ENCODE measurements at regions not wholly inside any gene's neighbourhood (a gene's known extent, or its start where the extent isn't known, plus 50 kb on each side); places are given as distances from the start of the nearest gene placed in this dataset.

GRCh38 chr19:33997690-33998089 lies 174.6 kb upstream of the LSM14A start:
- no peak for FAIRE-seq
- no peak overlapping the region for H3K4me3 ChIP-seq (ENCODE audit: low read depth, low read length)
- no peaks in the 10 kb centered on the region for H3K36me3 ChIP-seq (ENCODE audit: control insufficient read depth, insufficient read depth, low read length)
- no peak for DNase-seq (ENCODE audit: low read depth)
- no peaks in the 10 kb centered on the region for H3K27me3 ChIP-seq (ENCODE audit: control insufficient read depth, insufficient read depth, low read length)
- TF ChIP-seq, protein P1, sequence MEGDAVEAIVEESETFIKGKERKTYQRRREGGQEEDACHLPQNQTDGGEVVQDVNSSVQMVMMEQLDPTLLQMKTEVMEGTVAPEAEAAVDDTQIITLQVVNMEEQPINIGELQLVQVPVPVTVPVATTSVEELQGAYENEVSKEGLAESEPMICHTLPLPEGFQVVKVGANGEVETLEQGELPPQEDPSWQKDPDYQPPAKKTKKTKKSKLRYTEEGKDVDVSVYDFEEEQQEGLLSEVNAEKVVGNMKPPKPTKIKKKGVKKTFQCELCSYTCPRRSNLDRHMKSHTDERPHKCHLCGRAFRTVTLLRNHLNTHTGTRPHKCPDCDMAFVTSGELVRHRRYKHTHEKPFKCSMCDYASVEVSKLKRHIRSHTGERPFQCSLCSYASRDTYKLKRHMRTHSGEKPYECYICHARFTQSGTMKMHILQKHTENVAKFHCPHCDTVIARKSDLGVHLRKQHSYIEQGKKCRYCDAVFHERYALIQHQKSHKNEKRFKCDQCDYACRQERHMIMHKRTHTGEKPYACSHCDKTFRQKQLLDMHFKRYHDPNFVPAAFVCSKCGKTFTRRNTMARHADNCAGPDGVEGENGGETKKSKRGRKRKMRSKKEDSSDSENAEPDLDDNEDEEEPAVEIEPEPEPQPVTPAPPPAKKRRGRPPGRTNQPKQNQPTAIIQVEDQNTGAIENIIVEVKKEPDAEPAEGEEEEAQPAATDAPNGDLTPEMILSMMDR (IDR thresholded peaks at IDR 0.05; ENCODE audit: insufficient read depth, low read length, severe bottlenecking) = no peak

- H3K36me3 ChIP-seq (ENCODE audit: control insufficient read depth, insufficient read depth, low read length) = no peaks in the 10 kb centered on the region
- TF ChIP-seq, protein P1 (IDR thresholded peaks at IDR 0.05; ENCODE audit: insufficient read depth, low read length, severe bottlenecking) = no peak
- FAIRE-seq (no peak), DNase-seq (ENCODE audit: low read depth) (no peak)
- H3K4me3 ChIP-seq (ENCODE audit: low read depth, low read length) = no peak overlapping the region
- no peaks in the 10 kb centered on the region for H3K27me3 ChIP-seq (ENCODE audit: control insufficient read depth, insufficient read depth, low read length)
Observed at GRCh38 chr19:33998302-33998701, 174.0 kb upstream of the LSM14A start.

DNA sequence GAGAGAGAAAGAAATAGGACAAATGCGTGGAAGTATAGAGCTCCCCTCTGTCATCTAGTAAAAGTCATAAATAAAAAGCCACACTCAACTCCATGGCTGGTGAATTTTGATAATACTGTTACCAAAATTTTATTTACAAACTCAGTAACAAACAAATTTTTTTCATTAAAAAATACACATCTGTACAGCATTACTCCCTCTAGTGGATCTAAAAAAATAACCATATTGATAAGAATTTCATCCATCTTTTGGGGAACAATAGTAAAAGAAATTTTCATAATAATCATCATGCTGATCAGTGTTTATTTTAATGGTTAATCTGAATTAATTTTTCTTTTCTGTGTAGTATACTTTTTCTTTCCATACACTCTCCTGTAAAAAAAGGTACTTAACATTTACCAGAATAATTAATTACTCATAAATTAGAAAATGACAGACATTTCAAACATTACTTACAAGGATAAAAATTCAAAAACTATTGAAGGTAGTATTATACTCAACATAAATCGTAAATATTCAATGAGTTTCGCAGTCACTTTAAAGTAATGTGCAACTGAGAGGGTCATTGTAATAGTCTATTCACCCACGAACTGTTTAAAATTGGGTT lies 173.5 kb upstream of the LSM14A start:
- TF ChIP-seq, protein P1 (IDR thresholded peaks at IDR 0.05; ENCODE audit: insufficient read depth, low read length, severe bottlenecking) = no peak
- no peak overlapping the region for H3K4me3 ChIP-seq (ENCODE audit: low read depth, low read length)
- peak; percentile 27 for DNase-seq (ENCODE audit: low read depth)
- H3K36me3 ChIP-seq (ENCODE audit: control insufficient read depth, insufficient read depth, low read length) = no peaks in the 10 kb centered on the region
- no peaks in the 10 kb centered on the region for H3K27me3 ChIP-seq (ENCODE audit: control insufficient read depth, insufficient read depth, low read length)
- FAIRE-seq = no peak

GRCh38 chr19:34017024-34017423 lies 155.3 kb upstream of the LSM14A start:
- Histone ChIP-seq H3K36me3 (ENCODE audit: control insufficient read depth, insufficient read depth, low read length) (no peaks in the 10 kb centered on the region), H3K27me3 (ENCODE audit: control insufficient read depth, insufficient read depth, low read length) (no peaks in the 10 kb centered on the region), H3K4me3 (ENCODE audit: low read depth, low read length) (no peak overlapping the region)
- DNase-seq (ENCODE audit: low read depth) (no peak), FAIRE-seq (no peak)
- TF ChIP-seq, protein P1 (IDR thresholded peaks at IDR 0.05; ENCODE audit: insufficient read depth, low read length, severe bottlenecking) = no peak

- TF ChIP-seq, protein P1 (IDR thresholded peaks at IDR 0.05; ENCODE audit: insufficient read depth, low read length, severe bottlenecking) = no peak
Observed at GRCh38 chr19:34017601-34018000, 154.7 kb upstream of the LSM14A start.

DNA sequence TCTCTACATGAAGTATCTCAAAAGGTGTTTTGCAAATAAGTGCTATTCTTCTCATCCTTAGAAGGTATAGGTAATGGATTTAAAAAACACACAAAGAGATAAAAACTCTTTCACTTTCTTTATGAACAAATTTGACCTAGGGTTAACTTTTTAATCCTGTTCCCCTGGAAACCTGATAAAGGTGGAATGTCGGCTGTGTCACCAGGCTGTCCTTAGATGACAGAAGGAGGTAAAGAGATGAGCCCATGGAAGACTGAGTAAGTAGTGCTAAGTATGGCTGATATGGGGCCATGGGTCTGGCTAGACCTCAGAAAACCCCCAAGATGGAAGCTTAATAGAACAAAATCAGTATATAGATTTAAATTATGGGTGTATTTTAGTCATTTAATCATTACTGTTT lies 153.8 kb upstream of the LSM14A start:
- FAIRE-seq (no peak), DNase-seq (ENCODE audit: low read depth) (no peak)
- H3K4me3 ChIP-seq (ENCODE audit: low read depth, low read length) = no peak overlapping the region
- TF ChIP-seq, protein P1 (IDR thresholded peaks at IDR 0.05; ENCODE audit: insufficient read depth, low read length, severe bottlenecking) = no peak
- no peaks in the 10 kb centered on the region for H3K36me3 ChIP-seq (ENCODE audit: control insufficient read depth, insufficient read depth, low read length)
- no peaks in the 10 kb centered on the region for H3K27me3 ChIP-seq (ENCODE audit: control insufficient read depth, insufficient read depth, low read length)

More at GRCh38 chr19:34017601-34018000, 154.7 kb upstream of the LSM14A start:
- no peaks in the 10 kb centered on the region for H3K36me3 ChIP-seq (ENCODE audit: control insufficient read depth, insufficient read depth, low read length)
- FAIRE-seq (no peak), DNase-seq (ENCODE audit: low read depth) (no peak)
- H3K4me3 ChIP-seq (ENCODE audit: low read depth, low read length) = no peak overlapping the region
- H3K27me3 ChIP-seq (ENCODE audit: control insufficient read depth, insufficient read depth, low read length) = no peaks in the 10 kb centered on the region

Data from bronchial epithelial cell (primary cell).